Activated CD8-positive, alpha-beta memory T cell treated with anti-CD3 and anti-CD28 coated beads, Interleukin-2, amount 10 ng/mL, durations not matched to agents 7 days and 5 days (primary cell): ENCODE measurements at regions not wholly inside any gene's neighbourhood (a gene's known extent, or its start where the extent isn't known, plus 50 kb on each side); places are given as distances from the start of the nearest gene placed in this dataset.
"Not testable (repeated sequence)": the region's sequence is repeated elsewhere in the genome, so short reads cannot be mapped to it uniquely, and the experiment has no call there.

Experiments
- ATAC-seq: fragments of 150-1000 bp; cut with Tn5 transposase; one replicate; pipeline ENCODE4 v1.10.0; 2021; ENCODE audit warnings: moderate library complexity
- CTCF ChIA-PET: fragments of 350-600 bp; sonication (Branson Sonifier 250); formaldehyde crosslinking; loops from one replicate; lab custom pipeline; 2021; ENCODE audit warnings: antibody characterized with exemption; lab: Charles Lee
- DNase-seq: peaks from one replicate; pipeline ENCODE4 v3.0.0-alpha.2; 2020
- H3K27ac Mint-ChIP-seq: one replicate; pipeline ENCODE4 v1.8.0; 2021; ENCODE audit warnings: mild to moderate bottlenecking, mixed read lengths
- H3K27me3 Mint-ChIP-seq: one replicate; pipeline ENCODE4 v1.8.0; 2021; ENCODE audit warnings: mixed read lengths
- H3K36me3 Mint-ChIP-seq: one replicate; pipeline ENCODE4 v1.8.0; 2021; ENCODE audit warnings: mild to moderate bottlenecking, mixed read lengths
- H3K4me1 Mint-ChIP-seq: one replicate; pipeline ENCODE4 v1.8.0; 2021; ENCODE audit warnings: mixed read lengths
- H3K4me3 Mint-ChIP-seq: one replicate; pipeline ENCODE4 v1.8.0; 2021; ENCODE audit warnings: mild to moderate bottlenecking, moderate library complexity, mixed read lengths
- H3K9me3 Mint-ChIP-seq: one replicate; pipeline ENCODE4 v1.8.0; 2022; ENCODE audit warnings: low read depth, mixed read lengths

- H3K9me3 Mint-ChIP-seq, result no peaks in the 10 kb centered on the region
- no peaks in the 10 kb centered on the region for H3K36me3 Mint-ChIP-seq
- ATAC-seq (no peak), DNase-seq (no peak)
- H3K27me3 Mint-ChIP-seq, result peaks cover 3% of the 10 kb centered on the region
- no peak overlapping the region for H3K4me3 Mint-ChIP-seq
- CTCF ChIA-PET, result interaction anchor here (1.4 to 6.8 kb wide), 2 partner anchors 398 to 626 kb away, joined by 3 to 83 read pairs; partner anchors contain the start of gene CLDN11
- no peak overlapping the region for H3K27ac Mint-ChIP-seq
- H3K4me1 Mint-ChIP-seq, result no peaks in the 10 kb centered on the region
Observed at GRCh38 chr3:170814822-170815221, 55.2 kb downstream of the RPL22L1 start.

- ATAC-seq (no peak), DNase-seq (no peak)
- CTCF ChIA-PET, result interaction anchor here (6.8 kb wide), 1 partner anchor 397 kb away, joined by 83 read pairs; the partner anchor contains the start of gene CLDN11
- H3K27me3 Mint-ChIP-seq, result peaks cover 3% of the 10 kb centered on the region
- H3K4me3 Mint-ChIP-seq, result no peak overlapping the region
- no peaks in the 10 kb centered on the region for H3K4me1 Mint-ChIP-seq
- H3K27ac Mint-ChIP-seq, result no peak overlapping the region
- H3K9me3 Mint-ChIP-seq, result no peaks in the 10 kb centered on the region
- no peaks in the 10 kb centered on the region for H3K36me3 Mint-ChIP-seq
Observed at GRCh38 chr3:170813266-170813665, 56.7 kb downstream of the RPL22L1 start.

- CTCF ChIA-PET, result interaction anchor here (0.8 to 6.8 kb wide), 23 partner anchors 9 to 928 kb away, joined by 3 to 83 read pairs (median 3); partner anchors contain the start of genes CLDN11 and SKIL
- Mint-ChIP-seq H3K4me1 (no peaks in the 10 kb centered on the region), H3K27me3 (peaks cover 5% of the 10 kb centered on the region), H3K4me3 (no peak overlapping the region), H3K27ac (no peak overlapping the region), H3K9me3 (no peaks in the 10 kb centered on the region), H3K36me3 (no peaks in the 10 kb centered on the region)
- ATAC-seq, result peak; percentile 72
- peak; percentile 77 for DNase-seq
Observed at GRCh38 chr3:170811928-170812591, 57.9 kb downstream of the RPL22L1 start.

GRCh38 chr3:170811515-170811914 is 58.5 kb downstream of the RPL22L1 start:
- ATAC-seq (no peak), DNase-seq (no peak)
- Mint-ChIP-seq H3K27me3 (peaks cover 5% of the 10 kb centered on the region), H3K9me3 (no peaks in the 10 kb centered on the region), H3K27ac (no peak overlapping the region), H3K36me3 (no peaks in the 10 kb centered on the region), H3K4me1 (no peaks in the 10 kb centered on the region), H3K4me3 (no peak overlapping the region)
- CTCF ChIA-PET, result interaction anchor here (0.8 to 6.8 kb wide), 24 partner anchors 8 to 997 kb away, joined by 3 to 83 read pairs (median 3); partner anchors contain the start of genes CLDN11 and SKIL

- DNase-seq (no peak), ATAC-seq (no peak)
- Mint-ChIP-seq H3K4me3 (no peak overlapping the region), H3K36me3 (no peaks in the 10 kb centered on the region), H3K27ac (no peak overlapping the region), H3K4me1 (no peaks in the 10 kb centered on the region), H3K27me3 (peaks cover 6% of the 10 kb centered on the region), H3K9me3 (no peaks in the 10 kb centered on the region)
- CTCF ChIA-PET, result interaction anchor here (1.0 to 6.8 kb wide), 4 partner anchors 10 to 394 kb away, joined by 3 to 83 read pairs (median 4); partner anchors contain the start of gene CLDN11
Observed at GRCh38 chr3:170809975-170810357, 60.0 kb downstream of the RPL22L1 start.

GRCh38 chr3:170809007-170809974 is 60.7 kb downstream of the RPL22L1 start:
- no peak overlapping the region for H3K4me3 Mint-ChIP-seq
- DNase-seq (no peak), ATAC-seq (no peak)
- no peaks in the 10 kb centered on the region for H3K36me3 Mint-ChIP-seq
- CTCF ChIA-PET, result interaction anchor here (1.0 to 6.8 kb wide), 4 partner anchors 9 to 393 kb away, joined by 3 to 83 read pairs (median 4); partner anchors contain the start of gene CLDN11
- H3K27ac Mint-ChIP-seq, result no peak overlapping the region
- H3K27me3 Mint-ChIP-seq, result peaks cover 13% of the 10 kb centered on the region
- H3K4me1 Mint-ChIP-seq, result no peaks in the 10 kb centered on the region
- no peaks in the 10 kb centered on the region for H3K9me3 Mint-ChIP-seq

GRCh38 chr3:170808041-170808440 is 62.0 kb downstream of the RPL22L1 start:
- CTCF ChIA-PET, result interaction anchor here (0.7 kb wide), 1 partner anchor 809 kb away, joined by 3 read pairs; no protein-coding TSS in a partner anchor
- no peak overlapping the region for H3K4me3 Mint-ChIP-seq
- no peaks in the 10 kb centered on the region for H3K36me3 Mint-ChIP-seq
- no peaks in the 10 kb centered on the region for H3K9me3 Mint-ChIP-seq
- DNase-seq, result no peak
- no peak for ATAC-seq
- H3K27ac Mint-ChIP-seq, result no peak overlapping the region
- peaks cover 19% of the 10 kb centered on the region for H3K27me3 Mint-ChIP-seq
- no peaks in the 10 kb centered on the region for H3K4me1 Mint-ChIP-seq

- CTCF ChIA-PET, result no interaction called here
- ATAC-seq (no peak), DNase-seq (no peak)
- Mint-ChIP-seq H3K27me3 (peaks cover 30% of the 10 kb centered on the region), H3K27ac (no peak overlapping the region), H3K4me3 (no peak overlapping the region), H3K36me3 (no peaks in the 10 kb centered on the region), H3K9me3 (no peaks in the 10 kb centered on the region), H3K4me1 (no peaks in the 10 kb centered on the region)
Observed at GRCh38 chr3:170806676-170807075, 63.3 kb downstream of the RPL22L1 start.

GRCh38 chr3:170806141-170806540 is 63.9 kb downstream of the RPL22L1 start:
- ATAC-seq (no peak), DNase-seq (no peak)
- CTCF ChIA-PET, result no interaction called here
- H3K27ac Mint-ChIP-seq, result no peak overlapping the region
- H3K36me3 Mint-ChIP-seq, result no peaks in the 10 kb centered on the region
- H3K4me1 Mint-ChIP-seq, result no peaks in the 10 kb centered on the region
- H3K4me3 Mint-ChIP-seq, result no peak overlapping the region
- peaks cover 34% of the 10 kb centered on the region for H3K27me3 Mint-ChIP-seq
- H3K9me3 Mint-ChIP-seq, result no peaks in the 10 kb centered on the region

- not testable (repeated sequence) for ATAC-seq, H3K9me3 Mint-ChIP-seq, H3K27ac Mint-ChIP-seq, H3K4me3 Mint-ChIP-seq, H3K36me3 Mint-ChIP-seq, H3K4me1 Mint-ChIP-seq, DNase-seq
- peaks cover 36% of the 10 kb centered on the region for H3K27me3 Mint-ChIP-seq
- CTCF ChIA-PET, result interaction anchor here (0.6 kb wide), 1 partner anchor 1599 kb away, joined by 4 read pairs; no protein-coding TSS in a partner anchor
Observed at GRCh38 chr3:170805296-170805695, 64.7 kb downstream of the RPL22L1 start.

- peaks cover 39% of the 10 kb centered on the region for H3K27me3 Mint-ChIP-seq
- H3K9me3 Mint-ChIP-seq, DNase-seq, CTCF ChIA-PET, H3K27ac Mint-ChIP-seq, ATAC-seq, H3K36me3 Mint-ChIP-seq, H3K4me1 Mint-ChIP-seq, H3K4me3 Mint-ChIP-seq: not testable (repeated sequence)
Observed at GRCh38 chr3:170804634-170805033, 65.4 kb downstream of the RPL22L1 start.

GRCh38 chr3:170804078-170804477 is 65.9 kb downstream of the RPL22L1 start:
- Mint-ChIP-seq H3K4me1 (no peaks in the 10 kb centered on the region), H3K36me3 (no peaks in the 10 kb centered on the region), H3K27ac (no peak overlapping the region), H3K27me3 (peaks cover 44% of the 10 kb centered on the region), H3K4me3 (no peak overlapping the region), H3K9me3 (peaks cover 2% of the 10 kb centered on the region)
- DNase-seq (no peak), ATAC-seq (no peak)
- CTCF ChIA-PET, result interaction anchor here (0.6 to 2.3 kb wide), 2 partner anchors 7 to 88 kb away, joined by 3 to 7 read pairs; no protein-coding TSS in a partner anchor
